Small intestine (tissue), 7 donors: ENCODE measurements at regions not wholly inside any gene's neighbourhood (a gene's known extent, or its start where the extent isn't known, plus 50 kb on each side); places are given as distances from the start of the nearest gene placed in this dataset.

Experiments
- DNase-seq, 2 donors: peaks; one replicate each; pipeline versions ENCODE4 v3.0.0 to v3.0.0-alpha.2; 2013
- FAIRE-seq: peaks from 2 replicates; lab custom pipeline; 2012; peaks lifted over from hg19 to GRCh38; lab: Jason Lieb, UNC
- H3K27ac ChIP-seq, 3 donors: one replicate each; pipeline ENCODE4 v1.5.1; 2013; ENCODE audit warnings: low read length in 2 of 3, mild to moderate bottlenecking in 2 of 3, control low read depth in 1 of 3, inconsistent platforms in 1 of 3, low read depth in 1 of 3, moderate library complexity in 1 of 3
- H3K27me3 ChIP-seq, 3 donors: one replicate each; pipeline ENCODE4 v1.6.1; 2013; ENCODE audit warnings: low read length in 3 of 3, inconsistent platforms in 1 of 3; ENCODE audit not compliant: control insufficient read depth in 3 of 3, insufficient read depth in 3 of 3
- H3K36me3 ChIP-seq, 3 donors: one replicate each; pipeline ENCODE4 v1.6.1; 2013; ENCODE audit warnings: low read length in 3 of 3, inconsistent platforms in 1 of 3, low read depth in 1 of 3, mild to moderate bottlenecking in 1 of 3, moderate library complexity in 1 of 3; ENCODE audit not compliant: control insufficient read depth in 3 of 3, insufficient read depth in 2 of 3
- H3K4me1 ChIP-seq, 3 donors: one replicate each; pipeline ENCODE4 v1.6.1; 2013; ENCODE audit warnings: low read length in 2 of 3, inconsistent platforms in 1 of 3, low read depth in 1 of 3, mild to moderate bottlenecking in 1 of 3, moderate library complexity in 1 of 3; ENCODE audit not compliant: control insufficient read depth in 3 of 3, insufficient read depth in 2 of 3
- H3K4me3 ChIP-seq, 3 donors: one replicate each; pipeline ENCODE4 v1.5.1; 2013; ENCODE audit warnings: low read length in 3 of 3, control low read depth in 1 of 3, inconsistent platforms in 1 of 3, low read depth in 1 of 3, mild to moderate bottlenecking in 1 of 3, moderate library complexity in 1 of 3
- H3K9me3 ChIP-seq, 2 donors: one replicate each; pipeline ENCODE4 v1.6.1; 2013; ENCODE audit warnings: low read depth in 1 of 2, low read length in 1 of 2; ENCODE audit not compliant: control insufficient read depth in 2 of 2, insufficient read depth in 1 of 2
- WGBS, 3 donors: extraction: QIAGEN DNeasy Blood & Tissue Kit; methylation state at CpG; one replicate each; pipeline ENCODE4 v1.1.7; 2013; 5-methylcytosine and 5-hydroxymethylcytosine counted together
- donor health status: healthy with polysubstance abuse.
- donor health status: control.
- donor health status: control.
- donor health status: Bipolar disorder and iron deficiency.
- donor health status: healthy.

DNA sequence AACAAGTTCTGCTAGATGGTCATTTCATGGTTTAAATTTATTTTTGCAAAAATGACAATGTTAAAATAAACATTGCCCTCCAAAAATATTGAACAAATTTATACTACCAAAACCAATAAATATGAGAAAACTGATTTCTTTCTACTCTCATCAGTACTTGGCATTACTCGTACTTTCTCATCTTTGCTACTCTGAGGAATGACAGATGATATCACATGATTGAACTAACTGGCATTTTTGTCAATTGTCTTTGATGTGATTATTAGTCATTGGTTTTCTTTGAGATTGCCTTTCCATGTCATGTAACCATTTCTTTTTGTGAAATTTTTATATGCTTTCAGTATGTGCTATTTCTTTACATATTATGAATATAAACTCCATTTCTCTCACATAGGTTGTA, 167.0 kb upstream of the ITGA4 start:
- FAIRE-seq (no peak), DNase-seq (no peak)
- H3K9me3 ChIP-seq = peaks cover 0 to 6% of the 10 kb centered on the region in 2 donors
- H3K27ac ChIP-seq = no peak overlapping the region
- no peaks in the 10 kb centered on the region for H3K27me3 ChIP-seq
- 89 to 95% (median 93%) methylated on average over 1 of the region's 1 CpG for WGBS, 3 donors
- H3K36me3 ChIP-seq = no peaks in the 10 kb centered on the region
- H3K4me1 ChIP-seq = no peaks in the 10 kb centered on the region
- no peak overlapping the region for H3K4me3 ChIP-seq

- no peak overlapping the region for H3K4me3 ChIP-seq
- WGBS, 3 donors = 71 to 90% (median 83%) methylated on average over 1 of the region's 1 CpG
- H3K27me3 ChIP-seq = no peaks in the 10 kb centered on the region
- no peaks in the 10 kb centered on the region for H3K4me1 ChIP-seq
- no peak for FAIRE-seq
- H3K9me3 ChIP-seq = peaks cover 0 to 8% of the 10 kb centered on the region in 2 donors
- no peak overlapping the region for H3K27ac ChIP-seq
- no peaks in the 10 kb centered on the region for H3K36me3 ChIP-seq
- DNase-seq = no peak
Measured at GRCh38 chr2:181294979-181295378, 162.2 kb upstream of the ITGA4 start.

DNA sequence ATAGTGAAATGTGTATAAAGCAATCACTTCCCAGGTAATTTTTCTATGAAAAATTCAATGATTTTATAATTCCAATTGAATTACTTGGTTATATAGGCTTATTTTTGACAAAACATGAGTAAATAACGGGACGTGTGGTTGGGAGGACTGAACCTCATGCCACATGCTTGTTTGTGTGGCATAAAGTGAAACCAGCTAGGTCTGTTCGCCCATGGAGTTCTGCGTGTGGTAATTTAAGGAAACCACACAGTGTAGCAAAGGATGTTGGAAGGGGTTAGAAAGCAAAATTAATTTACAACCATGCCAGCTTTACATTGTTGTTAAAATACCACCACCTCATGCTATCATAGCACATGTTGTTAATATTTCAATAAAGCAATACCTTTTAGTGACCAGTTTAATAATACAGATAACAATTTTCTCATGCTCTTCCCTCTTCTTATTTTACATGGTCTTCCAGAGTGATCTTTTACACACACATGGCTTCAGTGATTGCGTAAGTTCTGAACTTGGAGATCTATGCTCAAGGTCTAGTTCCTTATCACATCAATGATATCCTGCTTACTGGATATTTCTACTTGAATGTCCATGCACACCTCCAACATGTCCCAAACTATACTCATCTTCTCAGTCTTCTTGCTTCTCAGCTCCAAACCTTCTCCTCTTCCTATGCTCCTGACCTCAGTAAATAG, 156.4 kb upstream of the ITGA4 start:
- no peaks in the 10 kb centered on the region for H3K36me3 ChIP-seq
- H3K9me3 ChIP-seq = no peaks in the 10 kb centered on the region
- 72 to 82% (median 74%) methylated on average over 5 of the region's 5 CpGs for WGBS, 3 donors
- FAIRE-seq (no peak), DNase-seq (peak in 1 of 2 donors; percentile 31)
- no peak overlapping the region for H3K4me3 ChIP-seq
- H3K27ac ChIP-seq = no peak overlapping the region
- no peaks in the 10 kb centered on the region for H3K27me3 ChIP-seq
- no peaks in the 10 kb centered on the region for H3K4me1 ChIP-seq

DNA sequence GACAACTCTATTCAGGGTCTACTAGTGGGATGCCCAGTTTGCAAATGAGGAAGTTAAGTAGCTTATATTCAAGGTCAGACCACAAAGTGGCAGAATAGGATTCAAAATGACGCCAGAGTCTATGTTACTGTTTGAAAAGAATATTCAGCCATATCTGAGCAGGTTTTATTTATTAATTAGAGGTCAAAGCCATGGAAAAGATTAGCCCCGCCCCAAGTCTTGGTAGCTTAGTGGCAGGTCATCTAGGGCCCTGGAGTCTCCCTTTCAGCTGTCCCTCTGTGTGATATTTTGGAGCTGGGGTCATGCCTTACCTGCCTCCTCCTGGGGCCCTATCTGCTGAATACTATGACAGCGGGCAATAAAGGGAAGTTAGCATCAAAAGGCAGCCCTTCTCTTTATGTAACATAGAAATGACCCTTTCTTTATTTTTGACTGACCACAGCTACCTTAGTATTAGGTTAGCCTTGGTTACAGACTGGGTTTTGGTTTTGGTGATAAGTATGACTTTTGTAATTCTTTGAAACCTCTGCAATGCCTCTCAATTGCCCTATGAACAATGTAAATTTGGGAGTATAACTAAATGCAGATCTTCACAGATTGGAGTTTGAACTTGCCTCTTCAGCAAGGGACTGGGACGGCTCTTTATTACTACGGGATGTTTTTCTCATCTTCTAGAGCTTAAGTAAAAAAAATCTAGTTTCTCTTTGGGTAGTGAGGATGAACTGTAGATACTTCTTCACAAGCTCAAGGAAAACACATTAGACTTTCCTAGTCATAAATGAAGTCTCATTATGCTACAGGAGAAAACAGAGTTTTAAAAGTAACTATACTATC, 153.0 kb upstream of the ITGA4 start:
- Histone ChIP-seq H3K36me3 (no peaks in the 10 kb centered on the region), H3K9me3 (no peaks in the 10 kb centered on the region), H3K27ac (peak overlapping the region in 2 of 3 donors; percentile 76 to 92), H3K4me3 (no peak overlapping the region), H3K4me1 (no peaks in the 10 kb centered on the region), H3K27me3 (no peaks in the 10 kb centered on the region)
- 65 to 76% (median 67%) methylated on average over 5 of the region's 5 CpGs for WGBS, 3 donors
- DNase-seq (no peak), FAIRE-seq (no peak)

- Histone ChIP-seq H3K27me3 (no peaks in the 10 kb centered on the region), H3K27ac (peak overlapping the region in 2 of 3 donors; percentile 62 to 90), H3K4me1 (no peaks in the 10 kb centered on the region), H3K9me3 (no peaks in the 10 kb centered on the region), H3K36me3 (no peaks in the 10 kb centered on the region), H3K4me3 (no peak overlapping the region)
- FAIRE-seq = no peak
- DNase-seq = peak; percentile 28 to 42
- 30 to 42% (median 38%) methylated on average over 6 of the region's 6 CpGs for WGBS, 3 donors
Measured at GRCh38 chr2:181305301-181306123, 151.7 kb upstream of the ITGA4 start.

DNA sequence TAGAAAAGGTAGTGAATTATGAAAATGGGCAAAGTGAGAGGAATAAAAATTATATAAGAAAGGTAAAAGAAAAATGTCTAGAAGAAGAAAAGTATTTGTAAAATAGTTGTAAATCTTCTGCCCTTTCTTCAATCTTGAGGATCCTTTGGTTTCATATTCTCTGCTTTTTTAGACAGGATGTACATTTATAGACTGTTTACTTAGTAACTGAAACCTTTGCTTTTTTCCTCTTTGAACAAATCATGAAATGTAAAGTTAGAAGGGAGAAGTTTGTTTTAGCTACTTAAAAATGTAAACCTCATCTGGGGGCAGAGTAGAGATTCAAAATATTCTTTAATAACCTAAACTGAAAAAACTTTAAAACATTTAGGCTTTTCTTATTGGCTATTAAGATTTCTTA, 150.4 kb upstream of the ITGA4 start:
- H3K27me3 ChIP-seq = no peaks in the 10 kb centered on the region
- H3K4me1 ChIP-seq = no peaks in the 10 kb centered on the region
- no peaks in the 10 kb centered on the region for H3K36me3 ChIP-seq
- no peak overlapping the region for H3K27ac ChIP-seq
- peak in 1 of 2 donors; percentile 22 for DNase-seq
- peak; percentile 23 for FAIRE-seq
- H3K4me3 ChIP-seq = no peak overlapping the region
- H3K9me3 ChIP-seq = no peaks in the 10 kb centered on the region

DNA sequence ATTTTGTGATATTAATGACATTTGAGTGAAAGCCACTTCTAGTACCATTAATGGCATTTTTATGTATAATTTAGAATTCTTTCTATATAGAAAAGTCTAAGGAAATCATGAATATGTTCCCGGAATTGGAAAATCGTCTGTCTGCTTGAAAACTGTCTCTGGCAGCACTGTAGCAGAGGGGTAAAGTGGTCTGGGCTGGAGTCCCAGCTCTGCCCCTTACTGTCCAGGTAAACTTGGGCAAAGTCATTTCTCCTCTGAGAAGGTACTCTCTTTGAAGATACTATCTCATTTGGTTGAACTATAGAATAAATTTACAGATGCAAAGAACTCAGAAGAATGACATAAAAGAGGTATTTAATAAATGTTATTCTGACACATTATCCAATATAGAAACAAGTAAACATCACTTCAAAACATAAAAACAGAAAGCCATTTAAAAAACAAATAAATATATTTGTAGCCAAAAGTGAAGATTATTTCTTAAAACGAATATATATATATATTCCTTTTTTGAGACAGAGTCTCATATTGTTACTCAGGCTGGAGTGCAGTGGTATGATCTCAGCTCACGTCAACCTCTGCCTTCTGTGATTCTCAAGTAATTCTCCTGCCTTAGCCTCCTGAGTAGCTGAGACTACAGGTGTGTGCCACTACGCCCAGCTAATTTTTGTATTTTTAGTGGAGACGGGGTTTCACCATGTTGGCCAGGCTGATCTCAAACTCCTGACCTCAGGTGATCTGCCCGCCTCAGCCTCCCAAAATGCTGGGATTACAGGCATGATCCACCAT, 149.8 kb upstream of the ITGA4 start:
- Histone ChIP-seq H3K4me1 (no peaks in the 10 kb centered on the region), H3K27ac (peak overlapping the region in 2 of 3 donors; percentile 64 to 94), H3K9me3 (no peaks in the 10 kb centered on the region), H3K4me3 (no peak overlapping the region), H3K27me3 (no peaks in the 10 kb centered on the region), H3K36me3 (no peaks in the 10 kb centered on the region)
- FAIRE-seq (no peak), DNase-seq (no peak)
- WGBS, 3 donors = 67 to 83% (median 70%) methylated on average over 7 of the region's 7 CpGs
